IMR-90 (cell line): ENCODE measurements at regions not wholly inside any gene's neighbourhood (a gene's known extent, or its start where the extent isn't known, plus 50 kb on each side); places are given as distances from the start of the nearest gene placed in this dataset.

ENCODE experiments used
- ATAC-seq: fragments of 200-7000 bp; cut with Tn5 transposase; 2 replicates; pipeline ENCODE4 v1.9.1; 2020; ENCODE audit warnings: low read depth, mild to moderate bottlenecking, moderate library complexity
- BruUV-seq: library from RNA; stranded (reverse); fragments of 400-500 nt; replicated peaks from 2 replicates; lab custom pipeline; 2021; lab: Mats Ljungman, UMichigan
- CTCF ChIA-PET: fragments of 300-600 bp; formaldehyde crosslinking; extraction: SDS; loops from one replicate; lab custom pipeline; 2021; ENCODE audit warnings: antibody characterized with exemption; lab: Yijun Ruan, JAX
- POLR2A ChIA-PET: fragments of 300-600 bp; sonication (Branson Sonifier 250); formaldehyde crosslinking; loops from one replicate; lab custom pipeline; 2022; ENCODE audit warnings: antibody characterized with exemption; ENCODE audit not compliant: unreplicated experiment; lab: Charles Lee
- DNase-seq: peaks from one replicate; pipeline ENCODE4 v3.0.0; 2013
- H2AFZ ChIP-seq: replicated peaks from 2 replicates; pipeline ENCODE3; 2013; ENCODE audit warnings: low read length, mild to moderate bottlenecking; ENCODE audit not compliant: poor library complexity
- H2AK5ac ChIP-seq: 2 replicates; pipeline ENCODE4 v1.6.1; 2013; ENCODE audit warnings: low read depth, low read length, inconsistent platforms
- H2AK9ac ChIP-seq: replicated peaks from 2 replicates; pipeline ENCODE3; 2013; ENCODE audit warnings: mild to moderate bottlenecking, low read depth, low read length, moderate library complexity; ENCODE audit not compliant: poor library complexity
- H2BK120ac ChIP-seq: 2 replicates; pipeline ENCODE4 v1.6.1; 2013; ENCODE audit warnings: low read depth, low read length, inconsistent platforms
- H2BK15ac ChIP-seq: 3 replicates; pipeline ENCODE4 v1.6.1; 2013; ENCODE audit warnings: low read depth, low read length, inconsistent platforms
- H2BK20ac ChIP-seq: 2 replicates; pipeline ENCODE4 v1.6.1; 2013; ENCODE audit warnings: low read depth, mild to moderate bottlenecking, inconsistent platforms, low read length, moderate library complexity
- H2BK5ac ChIP-seq: 2 replicates; pipeline ENCODE4 v1.6.1; 2013; ENCODE audit warnings: mild to moderate bottlenecking, low read depth, low read length, inconsistent platforms; ENCODE audit not compliant: poor library complexity, severe bottlenecking
- H3K14ac ChIP-seq: replicated peaks from 2 replicates; pipeline ENCODE4 v1.6.1; 2013; ENCODE audit warnings: low read depth, low read length, inconsistent platforms
- H3K18ac ChIP-seq: 2 replicates; pipeline ENCODE4 v1.6.1; 2013; ENCODE audit warnings: low read depth, low read length, control low read depth
- H3K23ac ChIP-seq: 2 replicates; pipeline ENCODE4 v1.6.1; 2013; ENCODE audit warnings: low read depth, low read length, inconsistent platforms
- H3K27ac ChIP-seq: 2 replicates; pipeline ENCODE4 v1.5.1; 2013; ENCODE audit warnings: mild to moderate bottlenecking, control low read depth, low read length; ENCODE audit not compliant: insufficient read depth
- H3K27me3 ChIP-seq: 2 replicates; pipeline ENCODE4 v1.6.1; 2013; ENCODE audit warnings: low read length; ENCODE audit not compliant: control insufficient read depth, insufficient read depth
- H3K36me3 ChIP-seq: 2 replicates; pipeline ENCODE4 v1.6.1; 2013; ENCODE audit warnings: low read length, mixed read lengths; ENCODE audit not compliant: control insufficient read depth, insufficient read depth
- H3K4ac ChIP-seq: 2 replicates; pipeline ENCODE4 v1.6.1; 2013; ENCODE audit warnings: low read depth, low read length, inconsistent platforms
- H3K4me1 ChIP-seq: 2 replicates; pipeline ENCODE4 v1.6.1; 2013; ENCODE audit warnings: low read length, mixed read lengths; ENCODE audit not compliant: control insufficient read depth, insufficient read depth
- H3K4me2 ChIP-seq: 2 replicates; pipeline ENCODE4 v1.6.1; 2013; ENCODE audit warnings: low read depth, mild to moderate bottlenecking, control low read depth, low read length, moderate library complexity
- H3K4me3 ChIP-seq: 2 replicates; pipeline ENCODE4 v1.5.1; 2013; ENCODE audit warnings: low read depth, mild to moderate bottlenecking, control low read depth, low read length, moderate library complexity; ENCODE audit not compliant: insufficient read depth
- H3K56ac ChIP-seq: 2 replicates; pipeline ENCODE4 v1.6.1; 2013; ENCODE audit warnings: low read length, inconsistent platforms; ENCODE audit not compliant: insufficient read depth; ENCODE audit errors: extremely low read depth
- H3K79me1 ChIP-seq, 2 experiments: 2 replicates each; pipeline ENCODE4 v1.6.1; 2013; ENCODE audit warnings: low read length in 2 of 2, inconsistent platforms in 1 of 2, low read depth in 1 of 2
- H3K9ac ChIP-seq: 2 replicates; pipeline ENCODE4 v1.6.1; 2013; ENCODE audit warnings: low read depth, low read length, control low read depth
- H3K9me1 ChIP-seq: 2 replicates; pipeline ENCODE4 v1.6.1; 2013; ENCODE audit warnings: low read length, inconsistent platforms; ENCODE audit not compliant: insufficient read depth
- H3K9me3 ChIP-seq: 2 replicates; pipeline ENCODE4 v1.6.1; 2013; ENCODE audit warnings: low read length; ENCODE audit not compliant: control insufficient read depth, insufficient read depth
- H4K20me1 ChIP-seq: 2 replicates; pipeline ENCODE4 v1.6.1; 2013; ENCODE audit warnings: low read length, inconsistent platforms; ENCODE audit not compliant: insufficient read depth
- H4K5ac ChIP-seq: 2 replicates; pipeline ENCODE4 v1.6.1; 2013; ENCODE audit warnings: mild to moderate bottlenecking, low read depth, low read length, control low read depth
- H4K8ac ChIP-seq, 2 experiments: 2 replicates each; pipeline ENCODE4 v1.6.1; 2013; ENCODE audit warnings: low read depth in 2 of 2, low read length in 2 of 2, control low read depth in 1 of 2, inconsistent platforms in 1 of 2
- H4K91ac ChIP-seq: 2 replicates; pipeline ENCODE4 v1.6.1; 2013; ENCODE audit warnings: low read depth, low read length, inconsistent platforms; ENCODE audit not compliant: insufficient read depth
- CEBPB ChIP-seq: IDR thresholded peaks from 2 replicates; pipeline ENCODE4 v1.6.1; 2012; ENCODE audit warnings: low read depth, low read length, improper control_type of control experiment
- FOS ChIP-seq: fragments of 150-350 bp; IDR thresholded peaks from 2 replicates; pipeline ENCODE4 v1.6.1; 2016; ENCODE audit warnings: low read depth, low read length
- POLR2A ChIP-seq: IDR thresholded peaks from 2 replicates; pipeline ENCODE4 v1.6.1; 2012; ENCODE audit warnings: mild to moderate bottlenecking, low read depth, low read length
- RFX5 ChIP-seq: IDR thresholded peaks from 2 replicates; pipeline ENCODE4 v1.8.0; 2012; ENCODE audit warnings: low read depth, mild to moderate bottlenecking, low read length, moderate library complexity
- SMC3 ChIP-seq: fragments of 150-350 bp; IDR thresholded peaks from 2 replicates; pipeline ENCODE4 v1.6.1; 2016; ENCODE audit warnings: low read depth, mild to moderate bottlenecking, antibody characterized with exemption, low read length, moderate library complexity
- whole genome bisulfite sequencing, 2 experiments: methylation state at CpG; one replicate each; pipeline versions ENCODE4 v1.1.5 to v1.1.7; 2013; ENCODE audit warnings: missing lambda C conversion rate in 2 of 2; ENCODE audit not compliant: insufficient read length in 1 of 2; ENCODE audit errors: extremely low coverage in 2 of 2; 5-methylcytosine and 5-hydroxymethylcytosine counted together
- dilution Hi-C: fragments of 300-500 bp; cut with HindIII; formaldehyde crosslinking; loops from one replicate; pipeline ENCODE4 v1.14.3; 2018; ENCODE audit warnings: low sequenced_read_pairs; ENCODE audit not compliant: unreplicated experiment
- in situ Hi-C: fragments of 300-500 bp; cut with MboI; formaldehyde crosslinking; loops from 3 replicates; pipeline ENCODE4 v1.14.3; 2019; ENCODE audit warnings: low sequenced_read_pairs, inconsistent platforms, mixed read lengths
- intact Hi-C: fragments of 100-400 bp; cut with micrococcal nuclease; formaldehyde crosslinking; loops from 2 replicates; pipeline ENCODE4 v1.10.0; 2022

GRCh38 chr4:3825530-3825929, 59.3 kb downstream of the ADRA2C start:
- BruUV-seq, result no TSS peak
- no peak for TF ChIP-seq SMC3
- no peak for TF ChIP-seq CEBPB
- no peak for TF ChIP-seq FOS
- no peak for TF ChIP-seq POLR2A
- TF ChIP-seq RFX5, result no peak
- no peak overlapping the region for H4K91ac ChIP-seq
- intact Hi-C loops, result no loop called here
- no peaks in the 10 kb centered on the region for H3K9me1 ChIP-seq
- no peak overlapping the region for H2AK9ac ChIP-seq
- no peak overlapping the region for H2BK120ac ChIP-seq
- dilution Hi-C loops, result no loop called here
- H3K4me2 ChIP-seq, result no peak overlapping the region
- H4K5ac ChIP-seq, result no peak overlapping the region
- no peak overlapping the region for H3K56ac ChIP-seq
- peaks cover 25% of the 10 kb centered on the region for H3K27me3 ChIP-seq
- in situ Hi-C loops, result no loop called here
- no peak overlapping the region for H2BK20ac ChIP-seq
- no peak overlapping the region for H2AK5ac ChIP-seq
- no peak overlapping the region for H3K9ac ChIP-seq
- ATAC-seq (no peak), DNase-seq (no peak)
- no peak overlapping the region for H3K27ac ChIP-seq
- H3K79me1 ChIP-seq, result no peaks in the 10 kb centered on the region
- no peaks in the 10 kb centered on the region for H3K9me3 ChIP-seq
- H2AFZ ChIP-seq, result peak overlapping the region; percentile 51
- no peaks in the 10 kb centered on the region for H4K20me1 ChIP-seq
- H2BK5ac ChIP-seq, result no peak overlapping the region
- no peak overlapping the region for H2BK15ac ChIP-seq
- POLR2A ChIA-PET, result no interaction called here
- WGBS, 2 experiments, result 80% methylated on average over 2 of the region's 11 CpGs; no CpG with 5 or more reads in 1 of the 2 experiments
- H4K8ac ChIP-seq, result no peak overlapping the region
- H3K18ac ChIP-seq, result no peak overlapping the region
- H3K4ac ChIP-seq, result no peak overlapping the region
- CTCF ChIA-PET, result no interaction called here
- no peaks in the 10 kb centered on the region for H3K4me1 ChIP-seq
- H3K23ac ChIP-seq, result no peak overlapping the region
- H3K14ac ChIP-seq, result no peak overlapping the region
- H3K4me3 ChIP-seq, result no peak overlapping the region
- H3K36me3 ChIP-seq, result no peaks in the 10 kb centered on the region
